ENCODE measurements at regions not wholly inside any gene's neighbourhood (a gene's known extent, or its start where the extent isn't known, plus 50 kb on each side); places are given as distances from the start of the nearest gene placed in this dataset.

GRCh38 chr13:22243469-22244163 lies 572.7 kb downstream of the FGF9 start:
- no peaks in the 10 kb centered on the region for H3K79me2 ChIP-seq (ENCODE audit: control insufficient read depth, insufficient read depth, low read length)
- WGBS (ENCODE audit: insufficient coverage, low coverage, missing lambda C conversion rate), result 2% methylated on average over 9 of the region's 9 CpGs
- no peak overlapping the region for H3K4me2 ChIP-seq (ENCODE audit: insufficient read depth, low read length)
- no peaks in the 10 kb centered on the region for H3K9me1 ChIP-seq (ENCODE audit: control insufficient read depth, insufficient read depth, low read length)
- H3K9me3 ChIP-seq (replicated peaks; ENCODE audit: control insufficient read depth, insufficient read depth, low read depth, low read length), result no peaks in the 10 kb centered on the region
- H2AFZ ChIP-seq (ENCODE audit: low read depth, low read length), result no peak overlapping the region
- H3K4me3 ChIP-seq, result no peak overlapping the region
- no TSS peak for BruUV-seq (replicated peaks)
- DNase-seq (ENCODE audit: extremely low read depth in 1 of 4, low spot score in 3 of 4) (no peak), FAIRE-seq (no peak), ATAC-seq (no peak)
- no peaks in the 10 kb centered on the region for H3K4me1 ChIP-seq (replicated peaks in 1 of 2; ENCODE audit: control insufficient read depth in 2 of 2, insufficient read depth in 2 of 2, low read length in 2 of 2)
- no peak overlapping the region for H3K9ac ChIP-seq (ENCODE audit: insufficient read depth in 1 of 2, low read depth in 2 of 2, low read length in 2 of 2)
- H3K36me3 ChIP-seq (ENCODE audit: control insufficient read depth, insufficient read depth, low read length), result no peaks in the 10 kb centered on the region
- intact Hi-C loops (cut with micrococcal nuclease), result no loop called here
- in situ Hi-C loops (cut with MboI), result no loop called here
- TF ChIP-seq SRSF7 (optimal IDR thresholded peaks at IDR 0.05; ENCODE audit: low read depth, low read length) (no peak), ZNF655 (CRISPR knock-in tag; IDR thresholded peaks at IDR 0.05) (no peak), NCOR1 (IDR thresholded peaks at IDR 0.05) (no peak), THRAP3 (IDR thresholded peaks at IDR 0.05; ENCODE audit: borderline replicate concordance) (no peak), CHD2 (IDR thresholded peaks at IDR 0.05; ENCODE audit: low read depth, low read length) (no peak), NONO (IDR thresholded peaks at IDR 0.05; ENCODE audit: low read depth in 2 of 2, low read length in 1 of 2) (no peak), NCOA6 (IDR thresholded peaks at IDR 0.05) (no peak), ZBTB12 (CRISPR knock-in tag; IDR thresholded peaks at IDR 0.05) (no peak), GATAD2B (IDR thresholded peaks at IDR 0.05; ENCODE audit: borderline replicate concordance) (no peak), TCF15 (CRISPR knock-in tag; IDR thresholded peaks at IDR 0.05) (no peak), XRCC5 (IDR thresholded peaks at IDR 0.05; ENCODE audit: low read depth, low read length) (no peak), MAFG (tag; conservative IDR thresholded peaks at IDR 0.05) (no peak), IFI16 (CRISPR knock-in tag; IDR thresholded peaks at IDR 0.05) (no peak), ZBTB17 (CRISPR knock-in tag; IDR thresholded peaks at IDR 0.05) (no peak), HMG20A (CRISPR knock-in tag; conservative IDR thresholded peaks at IDR 0.05) (no peak), JUND (IDR thresholded peaks at IDR 0.05; ENCODE audit: borderline replicate concordance, low read depth, low read length) (no peak), JUND (tag; IDR thresholded peaks at IDR 0.05; ENCODE audit: borderline replicate concordance, low read depth, low read length) (no peak)
- no peak overlapping the region for H3K27ac ChIP-seq (ENCODE audit: extremely low read depth, low read depth, low read length)
- H3K27me3 ChIP-seq (ENCODE audit: control insufficient read depth in 2 of 2, insufficient read depth in 2 of 2, low read length in 2 of 2), result no peaks in the 10 kb centered on the region; a peak in 1 of 5 replicates
- no peaks in the 10 kb centered on the region for H4K20me1 ChIP-seq (replicated peaks; ENCODE audit: control insufficient read depth, insufficient read depth, low read length)
- CTCF ChIA-PET (ENCODE audit: low intra/inter-chr PET ratio), result no interaction called here
- POLR2A ChIA-PET, result no interaction called here
